ENCODE measurements at regions not wholly inside any gene's neighbourhood (a gene's known extent, or its start where the extent isn't known, plus 50 kb on each side); places are given as distances from the start of the nearest gene placed in this dataset.

DNA sequence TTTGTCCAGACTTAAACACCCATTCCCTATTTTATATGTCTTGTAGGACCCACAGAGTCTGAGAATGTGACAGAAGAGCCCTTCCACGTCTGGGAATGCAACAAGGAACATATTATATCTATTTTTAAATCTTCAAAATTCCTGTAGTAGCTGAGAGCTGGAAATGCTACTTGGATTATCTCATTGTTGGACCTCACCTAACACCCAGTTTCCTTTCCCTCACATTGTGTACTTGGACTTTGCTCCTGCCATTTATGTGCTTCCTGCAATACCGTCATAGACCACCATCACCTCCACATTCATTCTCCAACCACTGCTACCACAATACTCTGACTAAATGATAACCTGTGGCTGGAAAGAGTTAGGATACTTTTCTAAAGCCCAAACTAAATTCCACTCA, 335.4 kb downstream of the COL12A1 start:
- TF ChIP-seq POLR2A (IDR thresholded peaks at IDR 0.05) (no peak), POLR2AphosphoS5 (IDR thresholded peaks at IDR 0.05) (no peak)
